Breast epithelium (tissue), 3 donors: ENCODE measurements at regions not wholly inside any gene's neighbourhood (a gene's known extent, or its start where the extent isn't known, plus 50 kb on each side); places are given as distances from the start of the nearest gene placed in this dataset.

Source experiments
- CTCF ChIP-seq, 3 donors: fragments of 450-650 bp; IDR thresholded peaks; one replicate each; pipeline ENCODE4 v1.5.1; 2016 to 2017; ENCODE audit warnings: antibody characterized with exemption in 3 of 3, mild to moderate bottlenecking in 3 of 3, moderate library complexity in 3 of 3
- POLR2A ChIP-seq: fragments of 450-650 bp; IDR thresholded peaks from one replicate; pipeline ENCODE4 v1.6.1; 2016; ENCODE audit warnings: antibody characterized with exemption, mild to moderate bottlenecking, moderate library complexity
- POLR2AphosphoS5 ChIP-seq, 3 donors: sonication (generic); formaldehyde crosslinking; IDR thresholded peaks; one replicate each; pipeline ENCODE4 v1.6.1; 2017; ENCODE audit warnings: antibody characterized with exemption in 3 of 3

- no peak for TF ChIP-seq CTCF (IDR thresholded peaks at IDR 0.05)
- no peak for TF ChIP-seq POLR2A
- TF ChIP-seq POLR2AphosphoS5 (IDR thresholded peaks at IDR 0.05): no peak
These were observed 53.1 kb upstream of the ARRDC3 start for GRCh38 chr5:91436241-91436640.
